Neuron (in vitro differentiated cells): ENCODE measurements at regions not wholly inside any gene's neighbourhood (a gene's known extent, or its start where the extent isn't known, plus 50 kb on each side); places are given as distances from the start of the nearest gene placed in this dataset.
"Not testable (repeated sequence)": the region's sequence is repeated elsewhere in the genome, so short reads cannot be mapped to it uniquely, and the experiment has no call there.

Source experiments
- H2AFZ ChIP-seq: one replicate; pipeline ENCODE4 v1.6.1; 2013; ENCODE audit warnings: low read depth, mild to moderate bottlenecking, inconsistent platforms, low read length, moderate library complexity
- H3K27me3 ChIP-seq: one replicate; pipeline ENCODE4 v1.6.1; 2013; ENCODE audit warnings: low read length; ENCODE audit not compliant: insufficient read depth
- H3K36me3 ChIP-seq: one replicate; pipeline ENCODE4 v1.6.1; 2013; ENCODE audit warnings: low read length; ENCODE audit not compliant: insufficient read depth
- H3K4me1 ChIP-seq: one replicate; pipeline ENCODE4 v1.6.1; 2013; ENCODE audit warnings: low read length; ENCODE audit not compliant: insufficient read depth
- H3K4me3 ChIP-seq: 2 replicates; pipeline ENCODE4 v1.5.1; 2013; ENCODE audit warnings: mild to moderate bottlenecking, low read length, moderate library complexity
- H3K9me3 ChIP-seq: one replicate; pipeline ENCODE4 v1.6.1; 2013; ENCODE audit warnings: low read length

DNA sequence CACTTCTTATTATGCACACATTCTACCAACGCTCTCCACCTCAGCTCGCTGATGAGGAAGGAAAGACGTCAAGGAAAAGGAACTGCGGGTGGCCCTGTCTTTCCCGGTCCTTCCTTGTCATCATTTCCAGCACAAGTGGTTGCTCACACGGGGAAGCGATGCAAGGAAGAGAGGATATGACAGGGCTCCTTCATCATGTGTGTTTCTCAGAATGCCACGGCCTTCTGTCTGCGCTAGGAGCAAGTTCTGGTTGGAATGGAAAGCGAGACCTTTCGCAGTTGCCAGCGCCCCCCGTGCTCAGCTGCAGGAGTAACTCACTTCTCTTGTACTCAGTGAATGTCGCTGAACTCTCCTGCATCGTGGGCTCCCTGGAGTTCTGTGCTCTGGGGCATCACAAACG is 191.8 kb upstream of the GLI2 start:
- H3K27me3 ChIP-seq, result peaks cover 68% of the 10 kb centered on the region
- no peaks in the 10 kb centered on the region for H3K4me1 ChIP-seq
- H2AFZ ChIP-seq, result no peak overlapping the region
- H3K9me3 ChIP-seq, result no peaks in the 10 kb centered on the region
- H3K4me3 ChIP-seq, result no peak overlapping the region
- H3K36me3 ChIP-seq, result no peaks in the 10 kb centered on the region

DNA sequence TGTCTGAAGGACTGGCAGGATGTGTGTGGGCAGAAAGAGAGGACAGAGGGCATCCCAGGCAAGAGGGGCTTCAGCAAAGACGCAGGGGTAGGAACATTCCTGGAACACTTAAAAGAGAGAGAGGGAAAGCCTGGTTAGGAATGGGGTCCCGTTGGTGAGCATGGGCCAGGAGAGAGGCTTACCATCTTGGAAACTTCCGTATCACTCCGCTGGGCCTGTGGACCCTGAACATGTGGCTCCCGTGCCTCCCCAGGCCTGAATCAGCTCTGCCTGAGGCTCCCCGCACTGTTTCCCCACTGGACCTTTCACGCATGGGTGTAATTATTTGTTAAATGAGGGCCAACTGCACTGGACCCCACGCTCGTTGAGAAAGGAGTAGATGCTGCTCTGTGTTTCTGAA is 191.1 kb upstream of the GLI2 start:
- Histone ChIP-seq H3K27me3 (peaks cover 64% of the 10 kb centered on the region), H2AFZ (no peak overlapping the region), H3K9me3 (no peaks in the 10 kb centered on the region), H3K4me1 (no peaks in the 10 kb centered on the region), H3K36me3 (no peaks in the 10 kb centered on the region), H3K4me3 (no peak overlapping the region)

- H3K27me3 ChIP-seq, result peaks cover 59% of the 10 kb centered on the region
- H2AFZ ChIP-seq, result not testable (repeated sequence)
These were observed 190.7 kb upstream of the GLI2 start for GRCh38 chr2:120545007-120545406.

DNA sequence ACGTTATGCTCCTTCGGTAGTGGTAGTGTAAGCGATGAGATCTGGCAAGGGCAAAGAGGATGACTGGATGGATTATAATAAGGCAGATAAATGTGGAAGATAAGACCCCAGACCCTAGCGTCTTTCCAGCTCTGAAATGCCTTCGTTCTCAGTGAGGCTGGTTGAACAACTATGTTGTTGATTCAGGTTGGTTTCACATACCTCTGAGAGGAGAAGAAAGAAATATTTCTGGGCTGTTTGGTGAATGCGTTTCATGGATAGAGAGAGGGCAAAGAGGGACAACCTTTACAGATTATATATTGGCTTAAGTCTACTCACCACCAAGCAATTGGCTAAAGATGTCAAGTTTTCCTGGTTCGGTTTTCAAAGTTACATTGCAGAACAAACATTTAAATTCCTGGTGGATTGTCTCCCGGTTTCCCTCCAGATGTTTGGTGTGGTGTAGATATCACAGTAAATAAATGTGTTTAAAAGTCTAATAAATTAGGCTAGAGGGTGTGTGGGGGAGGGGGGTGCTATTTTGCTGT is 190.1 kb upstream of the GLI2 start:
- H3K4me1 ChIP-seq, result no peaks in the 10 kb centered on the region
- H3K4me3 ChIP-seq, result no peak overlapping the region

More at GRCh38 chr2:120545007-120545406, 190.7 kb upstream of the GLI2 start:
- H3K4me1 ChIP-seq, H3K9me3 ChIP-seq, H3K36me3 ChIP-seq, H3K4me3 ChIP-seq: not testable (repeated sequence)

DNA sequence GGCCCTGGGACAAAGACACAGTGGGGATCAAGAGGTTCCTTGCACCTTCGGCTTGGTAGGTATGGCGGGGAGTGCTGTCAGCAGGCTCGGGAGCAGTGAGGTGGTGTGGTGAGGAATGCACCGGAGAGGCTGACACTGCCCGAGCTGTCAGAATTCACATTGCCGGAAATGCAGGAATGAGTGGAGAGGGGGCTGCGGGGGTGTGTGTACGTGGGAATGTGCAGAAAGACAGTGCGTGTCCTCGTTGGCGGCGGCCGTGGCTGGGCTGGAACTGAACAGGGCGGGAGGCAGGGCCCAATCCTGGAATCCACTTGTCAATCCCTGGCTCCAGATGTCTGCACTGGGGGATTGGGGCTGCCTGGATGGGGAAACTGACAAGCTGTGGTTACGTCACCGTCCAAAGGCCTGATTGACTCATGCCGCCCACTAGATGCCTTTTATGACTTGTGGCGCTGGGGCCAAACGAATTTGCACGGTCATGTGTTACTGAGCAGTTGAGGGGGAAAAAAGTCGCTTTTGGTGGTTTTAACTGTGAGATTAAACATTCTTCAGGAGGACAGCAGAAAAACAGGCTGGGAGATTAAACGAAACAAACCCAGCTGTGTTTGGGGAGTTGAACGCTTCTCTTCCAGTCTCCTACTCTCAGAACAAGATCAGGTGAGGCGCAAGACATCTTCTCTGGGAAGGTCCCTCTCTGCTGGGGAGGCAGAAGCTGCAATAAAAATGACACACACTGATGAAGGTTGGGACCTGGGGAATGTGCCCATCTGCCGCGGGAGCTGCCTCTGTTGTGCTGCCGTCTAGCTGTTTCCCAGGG is 189.4 kb upstream of the GLI2 start:
- Histone ChIP-seq H2AFZ (no peak overlapping the region), H3K4me3 (no peak overlapping the region), H3K27me3 (peaks cover 59% of the 10 kb centered on the region), H3K36me3 (no peaks in the 10 kb centered on the region), H3K4me1 (no peaks in the 10 kb centered on the region), H3K9me3 (no peaks in the 10 kb centered on the region)

More for the DNA sequence above, 190.1 kb upstream of the GLI2 start:
- no peaks in the 10 kb centered on the region for H3K36me3 ChIP-seq
- no peaks in the 10 kb centered on the region for H3K9me3 ChIP-seq
- H2AFZ ChIP-seq, result no peak overlapping the region
- H3K27me3 ChIP-seq, result peaks cover 55% of the 10 kb centered on the region

- H3K4me1 ChIP-seq, result no peaks in the 10 kb centered on the region
- no peaks in the 10 kb centered on the region for H3K9me3 ChIP-seq
- no peak overlapping the region for H3K4me3 ChIP-seq
- H2AFZ ChIP-seq, result no peak overlapping the region
- no peaks in the 10 kb centered on the region for H3K36me3 ChIP-seq
- peaks cover 52% of the 10 kb centered on the region for H3K27me3 ChIP-seq
These were observed 188.7 kb upstream of the GLI2 start for GRCh38 chr2:120546865-120547390.

DNA sequence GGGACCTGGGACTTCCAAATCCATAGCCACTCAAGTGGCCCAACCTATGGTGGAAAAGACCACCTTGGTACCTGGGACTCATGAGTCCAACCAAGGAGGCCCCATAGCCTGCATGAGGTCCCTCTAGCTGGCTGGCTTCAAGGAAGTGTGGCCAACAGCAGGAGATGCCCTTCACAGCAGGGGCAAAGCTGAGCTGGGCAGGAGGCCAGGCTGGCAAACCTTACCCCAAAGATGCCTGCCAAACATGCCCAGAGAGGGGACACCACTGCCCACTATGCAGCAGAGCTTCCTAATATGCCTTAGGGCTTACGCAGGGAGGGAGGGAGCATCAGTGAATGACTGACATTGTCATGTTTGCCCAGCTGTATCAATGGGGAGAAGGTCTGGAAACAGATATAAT is 188.0 kb upstream of the GLI2 start:
- Histone ChIP-seq H3K4me1 (no peaks in the 10 kb centered on the region), H3K9me3 (no peaks in the 10 kb centered on the region)

GRCh38 chr2:120548627-120549608 is 186.8 kb upstream of the GLI2 start:
- no peaks in the 10 kb centered on the region for H3K36me3 ChIP-seq
- no peaks in the 10 kb centered on the region for H3K4me1 ChIP-seq
- H3K9me3 ChIP-seq, result no peaks in the 10 kb centered on the region
- no peak overlapping the region for H3K4me3 ChIP-seq
- no peak overlapping the region for H2AFZ ChIP-seq
- peaks cover 48% of the 10 kb centered on the region for H3K27me3 ChIP-seq

More for the DNA sequence above, 188.0 kb upstream of the GLI2 start:
- Histone ChIP-seq H2AFZ (no peak overlapping the region), H3K4me3 (no peak overlapping the region), H3K27me3 (peaks cover 51% of the 10 kb centered on the region), H3K36me3 (no peaks in the 10 kb centered on the region)

DNA sequence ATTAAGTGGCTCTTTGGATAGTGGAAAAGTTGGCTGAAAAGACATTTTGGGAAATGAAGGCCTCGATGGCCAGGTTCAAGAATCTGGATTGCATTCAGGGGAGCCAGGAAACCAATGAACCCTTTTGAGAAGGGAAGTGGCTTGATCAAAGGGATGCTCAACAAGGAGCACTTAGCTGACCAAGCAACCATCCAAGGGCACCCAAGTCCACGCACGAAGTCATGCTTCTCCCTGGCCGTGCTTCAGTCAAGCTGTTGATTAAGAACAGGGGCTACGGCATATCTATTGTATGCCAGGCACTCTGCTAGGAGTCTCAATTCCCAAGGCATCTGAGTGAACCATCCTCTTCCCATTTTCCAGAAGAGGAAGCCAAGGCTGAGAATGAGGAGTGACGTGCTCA is 185.8 kb upstream of the GLI2 start:
- Histone ChIP-seq H3K4me1 (no peaks in the 10 kb centered on the region), H3K36me3 (no peaks in the 10 kb centered on the region), H2AFZ (no peak overlapping the region), H3K27me3 (peaks cover 40% of the 10 kb centered on the region), H3K9me3 (no peaks in the 10 kb centered on the region), H3K4me3 (no peak overlapping the region)

- H3K9me3 ChIP-seq, result no peaks in the 10 kb centered on the region
- H3K36me3 ChIP-seq, result no peaks in the 10 kb centered on the region
- H3K4me3 ChIP-seq, result no peak overlapping the region
- H3K27me3 ChIP-seq, result peaks cover 44% of the 10 kb centered on the region
- no peaks in the 10 kb centered on the region for H3K4me1 ChIP-seq
- no peak overlapping the region for H2AFZ ChIP-seq
These were observed 185.4 kb upstream of the GLI2 start for GRCh38 chr2:120550282-120550681.

GRCh38 chr2:120550893-120551446 is 184.7 kb upstream of the GLI2 start:
- Histone ChIP-seq H3K36me3 (no peaks in the 10 kb centered on the region), H3K27me3 (peaks cover 37% of the 10 kb centered on the region), H3K4me1 (no peaks in the 10 kb centered on the region), H2AFZ (no peak overlapping the region), H3K9me3 (no peaks in the 10 kb centered on the region), H3K4me3 (no peak overlapping the region)

GRCh38 chr2:120551522-120551921 is 184.1 kb upstream of the GLI2 start:
- Histone ChIP-seq H3K27me3 (peaks cover 32% of the 10 kb centered on the region), H2AFZ (no peak overlapping the region), H3K9me3 (no peaks in the 10 kb centered on the region), H3K36me3 (no peaks in the 10 kb centered on the region), H3K4me1 (no peaks in the 10 kb centered on the region), H3K4me3 (no peak overlapping the region)
